Brain microvascular endothelial cell (primary cell): ENCODE measurements at regions not wholly inside any gene's neighbourhood (a gene's known extent, or its start where the extent isn't known, plus 50 kb on each side); places are given as distances from the start of the nearest gene placed in this dataset.

Experiments used
- DNase-seq: peaks from one replicate; pipeline ENCODE4 v3.0.0-alpha.2; 2020
- H3K27ac ChIP-seq: fragments of 250-450 bp; sonication (Bioruptor Pico); 2 replicates; pipeline ENCODE4 v1.5.1; 2020; ENCODE audit warnings: mild to moderate bottlenecking, moderate library complexity
- H3K27me3 ChIP-seq: fragments of 250-450 bp; sonication (Bioruptor Pico); replicated peaks from 2 replicates; pipeline ENCODE4 v1.5.1; 2020; ENCODE audit warnings: mild to moderate bottlenecking
- H3K36me3 ChIP-seq: fragments of 250-450 bp; sonication (Bioruptor Pico); replicated peaks from 2 replicates; pipeline ENCODE4 v1.5.1; 2020; ENCODE audit warnings: mild to moderate bottlenecking
- H3K4me3 ChIP-seq: 2 replicates; pipeline ENCODE4 v1.5.1; 2011; ENCODE audit warnings: low read depth, mild to moderate bottlenecking, control low read depth, low read length, moderate library complexity
- in situ Hi-C: cut with HindIII; loops from 2 replicates; pipeline ENCODE4 v1.10.0; 2017; ENCODE audit warnings: low sequenced_read_pairs, low pct_ligation_motif_present
- TF ChIP-seq, protein P1 (sequence below): IDR thresholded peaks from 2 replicates; pipeline ENCODE4 v1.5.1; 2011; ENCODE audit warnings: low read depth, mild to moderate bottlenecking, moderate library complexity, low read length, control low read depth, inconsistent platforms; ENCODE audit errors: missing control alignments

DNA sequence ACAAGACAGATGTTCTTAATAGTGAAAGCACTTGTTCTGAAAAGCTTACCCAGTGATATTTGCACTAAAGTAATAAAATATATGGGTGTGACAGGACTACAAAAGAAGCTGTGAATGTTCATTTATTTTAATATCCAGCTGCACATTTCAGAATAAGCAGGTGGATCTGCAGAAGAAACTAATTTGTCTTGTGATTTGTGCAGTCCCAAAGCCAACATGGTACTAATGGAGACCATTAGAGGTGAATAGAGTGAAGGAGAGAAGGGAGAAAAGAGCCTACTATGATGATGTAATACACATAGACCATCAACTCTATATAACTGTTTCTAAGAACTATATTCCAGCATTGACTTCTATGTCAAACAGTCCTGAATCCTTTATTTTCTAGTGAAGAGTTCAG, 362.8 kb downstream of the ISL1 start:
- Histone ChIP-seq H3K27me3 (no peaks in the 10 kb centered on the region), H3K27ac (no peak overlapping the region), H3K4me3 (no peak overlapping the region), H3K36me3 (no peaks in the 10 kb centered on the region)
- in situ Hi-C loops, result no loop called here
- TF ChIP-seq, protein P1, sequence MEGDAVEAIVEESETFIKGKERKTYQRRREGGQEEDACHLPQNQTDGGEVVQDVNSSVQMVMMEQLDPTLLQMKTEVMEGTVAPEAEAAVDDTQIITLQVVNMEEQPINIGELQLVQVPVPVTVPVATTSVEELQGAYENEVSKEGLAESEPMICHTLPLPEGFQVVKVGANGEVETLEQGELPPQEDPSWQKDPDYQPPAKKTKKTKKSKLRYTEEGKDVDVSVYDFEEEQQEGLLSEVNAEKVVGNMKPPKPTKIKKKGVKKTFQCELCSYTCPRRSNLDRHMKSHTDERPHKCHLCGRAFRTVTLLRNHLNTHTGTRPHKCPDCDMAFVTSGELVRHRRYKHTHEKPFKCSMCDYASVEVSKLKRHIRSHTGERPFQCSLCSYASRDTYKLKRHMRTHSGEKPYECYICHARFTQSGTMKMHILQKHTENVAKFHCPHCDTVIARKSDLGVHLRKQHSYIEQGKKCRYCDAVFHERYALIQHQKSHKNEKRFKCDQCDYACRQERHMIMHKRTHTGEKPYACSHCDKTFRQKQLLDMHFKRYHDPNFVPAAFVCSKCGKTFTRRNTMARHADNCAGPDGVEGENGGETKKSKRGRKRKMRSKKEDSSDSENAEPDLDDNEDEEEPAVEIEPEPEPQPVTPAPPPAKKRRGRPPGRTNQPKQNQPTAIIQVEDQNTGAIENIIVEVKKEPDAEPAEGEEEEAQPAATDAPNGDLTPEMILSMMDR, result no peak
- no peak for DNase-seq

DNA sequence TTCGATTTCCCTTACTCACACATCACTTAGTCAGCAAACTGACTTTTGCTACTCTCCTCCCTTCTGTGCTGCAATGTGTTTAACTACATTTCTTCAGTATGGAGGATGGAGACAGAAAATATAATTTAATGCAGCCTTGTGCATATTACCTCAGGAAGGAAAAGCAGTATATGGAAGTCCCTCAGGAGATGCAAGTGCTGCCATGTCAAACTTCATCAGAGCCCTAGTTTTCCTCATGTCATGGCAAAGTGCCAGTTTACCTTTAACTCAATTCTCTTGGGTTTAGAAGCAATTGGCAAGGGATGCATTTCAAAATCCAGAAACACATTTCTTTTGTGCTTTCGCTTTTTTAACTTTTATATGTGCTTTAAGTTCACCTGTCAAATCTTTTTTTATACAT, 365.4 kb downstream of the ISL1 start:
- in situ Hi-C loops, result no loop called here
- H3K4me3 ChIP-seq, result no peak overlapping the region
- H3K27ac ChIP-seq, result no peak overlapping the region
- no peaks in the 10 kb centered on the region for H3K27me3 ChIP-seq
- no peak for DNase-seq
- no peaks in the 10 kb centered on the region for H3K36me3 ChIP-seq
- TF ChIP-seq, protein P1, result no peak
